ENCODE measurements at regions not wholly inside any gene's neighbourhood (a gene's known extent, or its start where the extent isn't known, plus 50 kb on each side); places are given as distances from the start of the nearest gene placed in this dataset.

GRCh38 chr7:106493041-106493731 is 167.8 kb downstream of the CCDC71L start:
- no peak for TF ChIP-seq CTCF (IDR thresholded peaks at IDR 0.05)
- WGBS (ENCODE audit: insufficient coverage): 95% methylated on average over 7 of the region's 9 CpGs

GRCh38 chr7:106488465-106488864 is 172.5 kb downstream of the CCDC71L start:
- Histone ChIP-seq H2AFZ (ENCODE audit: insufficient read depth, low read depth, low read length, poor library complexity, severe bottlenecking) (no peak overlapping the region), H3K4me2 (replicated peaks; ENCODE audit: extremely low read depth, low read length, poor library complexity, severe bottlenecking) (no peak overlapping the region), H3K27me3 (ENCODE audit: control insufficient read depth in 2 of 2, insufficient read depth in 2 of 2, low read length in 2 of 2) (no peaks in the 10 kb centered on the region), H3K27ac (ENCODE audit: low read depth in 1 of 2, low read length in 2 of 2) (no peak overlapping the region), H3K9me3 (replicated peaks in 1 of 2; ENCODE audit: control insufficient read depth in 1 of 2, insufficient read depth in 1 of 2, low read length in 2 of 2) (peaks cover 6 to 9% of the 10 kb centered on the region in 2 donors), H4K20me1 (ENCODE audit: insufficient read depth, low read length) (no peaks in the 10 kb centered on the region), H3K4me3 (replicated peaks in 1 of 3; ENCODE audit: low read depth in 2 of 3, low read length in 3 of 3) (no peak overlapping the region), H3K9ac (ENCODE audit: insufficient read depth, low read length, poor library complexity, severe bottlenecking) (no peak overlapping the region), H3K36me3 (replicated peaks in 1 of 2; ENCODE audit: control insufficient read depth in 1 of 2, insufficient read depth in 2 of 2, low read length in 2 of 2) (no peaks in the 10 kb centered on the region), H3K79me2 (ENCODE audit: insufficient read depth, low read length) (no peaks in the 10 kb centered on the region), H3K4me1 (ENCODE audit: control insufficient read depth in 1 of 2, insufficient read depth in 2 of 2, low read length in 2 of 2) (peaks cover 0 to 4% of the 10 kb centered on the region in 2 donors)
- Mint-ChIP-seq H3K27ac (no peak overlapping the region), H3K4me1 (peaks cover 12% of the 10 kb centered on the region), H3K9me3 (peaks cover 0 to 13% (median 4%) of the 10 kb centered on the region in 7 donors), H3K4me3 (no peak overlapping the region), H3K36me3 (no peaks in the 10 kb centered on the region), H3K27me3 (ENCODE audit: low read depth in 3 of 3) (peaks cover 0 to 2% (median 0%) of the 10 kb centered on the region in 3 donors)
- no peak for TF ChIP-seq CTCF (IDR thresholded peaks at IDR 0.05)
- 80% methylated on average over 5 of the region's 5 CpGs for WGBS (ENCODE audit: insufficient coverage)
- DNase-seq: no peak
- intact Hi-C loops (cut with micrococcal nuclease): no loop called here

More at GRCh38 chr7:106493041-106493731, 167.8 kb downstream of the CCDC71L start:
- no peak overlapping the region for H3K4me3 Mint-ChIP-seq
- no peak overlapping the region for H3K4me3 ChIP-seq (replicated peaks in 1 of 3; ENCODE audit: low read depth in 2 of 3, low read length in 3 of 3)
- no peak overlapping the region for H3K27ac ChIP-seq (ENCODE audit: low read depth in 1 of 2, low read length in 2 of 2)
- H3K79me2 ChIP-seq (ENCODE audit: insufficient read depth, low read length): no peaks in the 10 kb centered on the region
- intact Hi-C loops (cut with micrococcal nuclease): no loop called here
- H2AFZ ChIP-seq (ENCODE audit: insufficient read depth, low read depth, low read length, poor library complexity, severe bottlenecking): no peak overlapping the region
- H3K4me2 ChIP-seq (replicated peaks; ENCODE audit: extremely low read depth, low read length, poor library complexity, severe bottlenecking): no peak overlapping the region
- H3K9ac ChIP-seq (ENCODE audit: insufficient read depth, low read length, poor library complexity, severe bottlenecking): no peak overlapping the region
- H3K27me3 Mint-ChIP-seq (ENCODE audit: low read depth in 3 of 3): peaks cover 2 to 5% (median 4%) of the 10 kb centered on the region in 3 donors
- H3K9me3 Mint-ChIP-seq: peaks cover 3 to 22% (median 9%) of the 10 kb centered on the region in 7 donors
- no peaks in the 10 kb centered on the region for H3K36me3 Mint-ChIP-seq
- peaks cover 6 to 9% of the 10 kb centered on the region in 2 donors for H3K9me3 ChIP-seq (replicated peaks in 1 of 2; ENCODE audit: control insufficient read depth in 1 of 2, insufficient read depth in 1 of 2, low read length in 2 of 2)
- H3K27ac Mint-ChIP-seq: no peak overlapping the region
- H4K20me1 ChIP-seq (ENCODE audit: insufficient read depth, low read length): no peaks in the 10 kb centered on the region
- DNase-seq: no peak
- H3K4me1 ChIP-seq (ENCODE audit: control insufficient read depth in 1 of 2, insufficient read depth in 2 of 2, low read length in 2 of 2): peaks cover 0 to 4% of the 10 kb centered on the region in 2 donors
- H3K4me1 Mint-ChIP-seq: peaks cover 4% of the 10 kb centered on the region
- H3K27me3 ChIP-seq (ENCODE audit: control insufficient read depth in 2 of 2, insufficient read depth in 2 of 2, low read length in 2 of 2): no peaks in the 10 kb centered on the region
- no peaks in the 10 kb centered on the region for H3K36me3 ChIP-seq (replicated peaks in 1 of 2; ENCODE audit: control insufficient read depth in 1 of 2, insufficient read depth in 2 of 2, low read length in 2 of 2)
